ENCODE measurements at regions not wholly inside any gene's neighbourhood (a gene's known extent, or its start where the extent isn't known, plus 50 kb on each side); places are given as distances from the start of the nearest gene placed in this dataset.

DNA sequence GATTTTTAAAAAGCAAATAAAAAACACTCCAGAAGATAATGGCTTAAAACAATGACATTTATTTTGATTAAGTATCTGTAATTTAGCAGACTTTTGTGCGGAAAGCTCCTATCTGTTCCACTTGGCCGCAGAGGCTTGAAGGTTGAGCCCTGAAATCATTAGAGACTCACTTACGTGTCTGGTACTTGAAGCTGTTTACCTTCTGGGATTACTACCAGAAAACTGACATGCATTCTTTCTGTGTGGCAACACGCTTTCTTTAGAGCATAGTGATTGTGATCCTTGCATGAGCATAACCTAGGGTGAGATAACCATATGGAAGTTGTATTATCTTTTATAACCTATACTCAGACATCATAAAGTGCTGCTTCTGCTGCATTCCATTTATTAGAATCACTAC is 298.5 kb downstream of the SI start:
- TF ChIP-seq POLR2A (IDR thresholded peaks at IDR 0.05), result no peak
- TF ChIP-seq, protein P1, sequence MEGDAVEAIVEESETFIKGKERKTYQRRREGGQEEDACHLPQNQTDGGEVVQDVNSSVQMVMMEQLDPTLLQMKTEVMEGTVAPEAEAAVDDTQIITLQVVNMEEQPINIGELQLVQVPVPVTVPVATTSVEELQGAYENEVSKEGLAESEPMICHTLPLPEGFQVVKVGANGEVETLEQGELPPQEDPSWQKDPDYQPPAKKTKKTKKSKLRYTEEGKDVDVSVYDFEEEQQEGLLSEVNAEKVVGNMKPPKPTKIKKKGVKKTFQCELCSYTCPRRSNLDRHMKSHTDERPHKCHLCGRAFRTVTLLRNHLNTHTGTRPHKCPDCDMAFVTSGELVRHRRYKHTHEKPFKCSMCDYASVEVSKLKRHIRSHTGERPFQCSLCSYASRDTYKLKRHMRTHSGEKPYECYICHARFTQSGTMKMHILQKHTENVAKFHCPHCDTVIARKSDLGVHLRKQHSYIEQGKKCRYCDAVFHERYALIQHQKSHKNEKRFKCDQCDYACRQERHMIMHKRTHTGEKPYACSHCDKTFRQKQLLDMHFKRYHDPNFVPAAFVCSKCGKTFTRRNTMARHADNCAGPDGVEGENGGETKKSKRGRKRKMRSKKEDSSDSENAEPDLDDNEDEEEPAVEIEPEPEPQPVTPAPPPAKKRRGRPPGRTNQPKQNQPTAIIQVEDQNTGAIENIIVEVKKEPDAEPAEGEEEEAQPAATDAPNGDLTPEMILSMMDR (IDR thresholded peaks at IDR 0.05), result no peak
